GM10248 (cell line): ENCODE measurements at regions not wholly inside any gene's neighbourhood (a gene's known extent, or its start where the extent isn't known, plus 50 kb on each side); places are given as distances from the start of the nearest gene placed in this dataset.

Source experiments
- CTCF ChIA-PET: fragments of 300-600 bp; sonication (Branson Sonifier 250); formaldehyde crosslinking; extraction: SDS; loops from one replicate; lab custom pipeline; 2021; ENCODE audit warnings: antibody characterized with exemption; lab: Yijun Ruan, JAX
- POLR2A ChIA-PET: fragments of 350-650 bp; sonication (Branson Sonifier 250); formaldehyde crosslinking; extraction: SDS; loops from one replicate; lab custom pipeline; 2020; ENCODE audit warnings: antibody characterized with exemption; lab: Yijun Ruan, JAX
- DNase-seq: peaks from one replicate; pipeline ENCODE4 v3.0.0; 2012; ENCODE audit errors: extremely low spot score
- CTCF ChIP-seq: IDR thresholded peaks from 2 replicates; pipeline ENCODE4 v1.5.1; 2012; ENCODE audit warnings: mild to moderate bottlenecking, low read depth; ENCODE audit errors: extremely low read depth, missing control alignments, control extremely low read depth

GRCh38 chr2:173537694-173538093 lies 183.0 kb downstream of the CDCA7 start:
- no peak for TF ChIP-seq CTCF
- ChIA-PET CTCF (no interaction called here), POLR2A (no interaction called here)
- DNase-seq: no peak

GRCh38 chr2:173539615-173540014 lies 184.9 kb downstream of the CDCA7 start:
- ChIA-PET POLR2A (no interaction called here), CTCF (interaction anchor here (2.3 kb wide), 1 partner anchor 11 kb away, joined by 4 read pairs; no protein-coding TSS in a partner anchor)
- TF ChIP-seq CTCF: no peak
- no peak for DNase-seq

GRCh38 chr2:173544641-173545363 lies 190.1 kb downstream of the CDCA7 start:
- ChIA-PET CTCF (interaction anchor here (0.7 to 2.3 kb wide), 3 partner anchors 19 to 104 kb away, joined by 3 to 5 read pairs (median 5); no protein-coding TSS in a partner anchor), POLR2A (no interaction called here)
- DNase-seq: no peak
- no peak for TF ChIP-seq CTCF

GRCh38 chr2:173545364-173545763 lies 190.7 kb downstream of the CDCA7 start:
- ChIA-PET POLR2A (no interaction called here), CTCF (interaction anchor here (0.7 to 2.3 kb wide), 3 partner anchors 20 to 103 kb away, joined by 3 to 5 read pairs (median 5); no protein-coding TSS in a partner anchor)
- DNase-seq: no peak
- no peak for TF ChIP-seq CTCF

GRCh38 chr2:173547499-173547898 lies 192.8 kb downstream of the CDCA7 start:
- CTCF ChIA-PET: no interaction called here
- no peak for DNase-seq
- POLR2A ChIA-PET: no interaction called here
- TF ChIP-seq CTCF: no peak

- CTCF ChIA-PET: interaction anchor here (1.5 kb wide), 1 partner anchor 9 kb away, joined by 4 read pairs; no protein-coding TSS in a partner anchor
- no peak for DNase-seq
- POLR2A ChIA-PET: no interaction called here
- TF ChIP-seq CTCF: no peak
These were observed 195.5 kb downstream of the CDCA7 start for GRCh38 chr2:173550143-173550542.
